Tibial artery (tissue), 4 donors: ENCODE measurements at regions not wholly inside any gene's neighbourhood (a gene's known extent, or its start where the extent isn't known, plus 50 kb on each side); places are given as distances from the start of the nearest gene placed in this dataset.
"Not testable (repeated sequence)": the region's sequence is repeated elsewhere in the genome, so short reads cannot be mapped to it uniquely, and the experiment has no call there.

Source experiments
- DNase-seq, 2 donors: peaks; one replicate each; pipeline ENCODE4 v3.0.0-alpha.2; 2019
- H3K27ac ChIP-seq, 2 donors: fragments of 200-600 bp; sonication (generic) in 1 of 2; 1 replicate in 1 of 2; 2 replicates in 1 of 2; pipeline ENCODE4 v1.5.1; 2018 to 2019; ENCODE audit warnings: mild to moderate bottlenecking in 1 of 2
- H3K27me3 ChIP-seq, 2 donors: fragments of 200-600 bp; sonication (generic) in 1 of 2; one replicate each; pipeline versions ENCODE4 v1.5.1 to v1.6.0; 2016 to 2019
- H3K36me3 ChIP-seq, 3 donors: fragments of 200-600 bp; sonication (generic) in 2 of 3; one replicate each; pipeline ENCODE4 v1.5.1; 2016 to 2019; ENCODE audit warnings: mild to moderate bottlenecking in 2 of 3
- H3K4me1 ChIP-seq, 4 donors: fragments of 200-600 bp; sonication (generic) in 2 of 4; 1 replicate in 3 of 4; 2 replicates in 1 of 4; pipeline ENCODE4 v1.5.1; 2016 to 2019
- H3K4me3 ChIP-seq, 2 donors: fragments of 200-600 bp; sonication (generic) in 1 of 2; 1 replicate in 1 of 2; 2 replicates in 1 of 2; pipeline ENCODE4 v1.5.1; 2018 to 2019; ENCODE audit warnings: mild to moderate bottlenecking in 2 of 2
- H3K9me3 ChIP-seq, 3 donors: fragments of 200-600 bp; sonication (generic) in 1 of 3; one replicate each; pipeline ENCODE4 v1.5.1; 2016 to 2019
- intact Hi-C: fragments of 100-400 bp; cut with DNase I; formaldehyde crosslinking; loops from one replicate; pipeline ENCODE4 v1.15.0; 2023; ENCODE audit warnings: low total_unique reads
- TF ChIP-seq, protein P1 (sequence below), 2 experiments: fragments of 200-600 bp in 1 of 2; fragments of 450-650 bp in 1 of 2; IDR thresholded peaks; one replicate each; pipeline ENCODE4 v1.5.1; 2017 to 2019; ENCODE audit warnings: antibody characterized with exemption in 2 of 2, mild to moderate bottlenecking in 1 of 2, moderate library complexity in 1 of 2

DNA sequence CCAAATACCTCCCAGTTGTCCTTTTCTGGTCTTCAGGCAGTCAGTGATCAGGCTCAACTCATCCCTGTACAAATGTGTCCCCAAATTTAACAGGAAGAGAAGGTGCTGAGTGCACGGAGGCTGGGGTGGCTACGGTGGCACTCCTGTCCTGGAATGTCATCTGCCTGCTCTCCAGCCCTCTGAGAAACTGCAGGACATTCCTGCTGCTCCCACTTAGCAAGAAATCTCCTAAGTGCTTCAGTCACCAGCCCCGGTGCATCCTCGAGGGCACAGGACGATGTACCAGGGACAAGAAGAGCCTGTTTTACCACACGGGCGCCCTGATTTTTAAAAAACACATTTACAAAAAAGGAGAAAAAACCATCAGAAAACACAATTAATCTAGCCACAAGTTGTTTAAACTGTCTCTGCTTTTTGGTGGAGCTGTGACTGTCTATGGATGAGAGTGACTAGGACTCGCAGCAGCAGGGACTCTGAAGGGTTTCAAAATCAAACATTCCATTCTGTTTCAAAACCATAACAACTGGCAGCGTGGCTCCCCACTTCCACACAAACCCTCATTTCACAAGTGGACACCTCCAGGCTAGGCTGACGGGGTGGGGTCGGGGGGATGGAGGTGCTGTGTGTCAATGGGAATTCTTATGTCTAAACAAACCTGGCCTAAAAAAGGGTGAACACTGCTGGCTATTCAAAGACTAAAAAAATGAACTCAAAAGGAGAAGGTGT lies 65.3 kb upstream of the CNEP1R1 start:
- H3K4me1 ChIP-seq = peaks cover 0 to 4% (median 0%) of the 10 kb centered on the region in 4 donors
- H3K36me3 ChIP-seq = no peaks in the 10 kb centered on the region
- no peak overlapping the region for H3K27ac ChIP-seq
- peaks cover 0 to 4% of the 10 kb centered on the region in 2 donors for H3K27me3 ChIP-seq
- TF ChIP-seq, protein P1, sequence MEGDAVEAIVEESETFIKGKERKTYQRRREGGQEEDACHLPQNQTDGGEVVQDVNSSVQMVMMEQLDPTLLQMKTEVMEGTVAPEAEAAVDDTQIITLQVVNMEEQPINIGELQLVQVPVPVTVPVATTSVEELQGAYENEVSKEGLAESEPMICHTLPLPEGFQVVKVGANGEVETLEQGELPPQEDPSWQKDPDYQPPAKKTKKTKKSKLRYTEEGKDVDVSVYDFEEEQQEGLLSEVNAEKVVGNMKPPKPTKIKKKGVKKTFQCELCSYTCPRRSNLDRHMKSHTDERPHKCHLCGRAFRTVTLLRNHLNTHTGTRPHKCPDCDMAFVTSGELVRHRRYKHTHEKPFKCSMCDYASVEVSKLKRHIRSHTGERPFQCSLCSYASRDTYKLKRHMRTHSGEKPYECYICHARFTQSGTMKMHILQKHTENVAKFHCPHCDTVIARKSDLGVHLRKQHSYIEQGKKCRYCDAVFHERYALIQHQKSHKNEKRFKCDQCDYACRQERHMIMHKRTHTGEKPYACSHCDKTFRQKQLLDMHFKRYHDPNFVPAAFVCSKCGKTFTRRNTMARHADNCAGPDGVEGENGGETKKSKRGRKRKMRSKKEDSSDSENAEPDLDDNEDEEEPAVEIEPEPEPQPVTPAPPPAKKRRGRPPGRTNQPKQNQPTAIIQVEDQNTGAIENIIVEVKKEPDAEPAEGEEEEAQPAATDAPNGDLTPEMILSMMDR (IDR thresholded peaks at IDR 0.05) = no peak
- no peak for DNase-seq
- H3K4me3 ChIP-seq = no peak overlapping the region
- intact Hi-C loops = no loop called here
- H3K9me3 ChIP-seq = no peaks in the 10 kb centered on the region

DNA sequence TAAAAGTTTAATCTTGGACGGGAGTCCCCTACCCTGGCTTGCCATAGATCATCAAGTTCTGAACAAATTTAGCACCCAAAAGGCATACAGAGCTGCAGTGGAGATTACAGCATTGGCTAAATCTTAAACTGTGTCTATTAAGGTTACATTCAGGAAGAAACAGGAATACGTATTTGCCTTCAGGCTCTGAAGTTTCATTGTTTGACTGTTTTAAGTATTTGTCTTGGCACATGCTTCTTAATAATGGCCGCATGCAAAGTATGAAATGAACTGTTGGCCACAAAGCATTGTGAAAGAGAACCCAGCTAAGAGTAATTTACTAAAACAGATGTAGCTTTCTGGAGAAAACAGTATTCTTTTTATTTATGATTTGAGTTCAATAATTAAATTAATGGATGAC lies 63.9 kb upstream of the CNEP1R1 start:
- Histone ChIP-seq H3K4me3 (no peak overlapping the region), H3K9me3 (no peaks in the 10 kb centered on the region), H3K27me3 (peaks cover 0 to 10% of the 10 kb centered on the region in 2 donors), H3K4me1 (peaks cover 0 to 4% (median 0%) of the 10 kb centered on the region in 4 donors), H3K27ac (no peak overlapping the region), H3K36me3 (no peaks in the 10 kb centered on the region)
- intact Hi-C loops = no loop called here
- no peak for DNase-seq
- TF ChIP-seq, protein P1 (IDR thresholded peaks at IDR 0.05) = no peak

DNA sequence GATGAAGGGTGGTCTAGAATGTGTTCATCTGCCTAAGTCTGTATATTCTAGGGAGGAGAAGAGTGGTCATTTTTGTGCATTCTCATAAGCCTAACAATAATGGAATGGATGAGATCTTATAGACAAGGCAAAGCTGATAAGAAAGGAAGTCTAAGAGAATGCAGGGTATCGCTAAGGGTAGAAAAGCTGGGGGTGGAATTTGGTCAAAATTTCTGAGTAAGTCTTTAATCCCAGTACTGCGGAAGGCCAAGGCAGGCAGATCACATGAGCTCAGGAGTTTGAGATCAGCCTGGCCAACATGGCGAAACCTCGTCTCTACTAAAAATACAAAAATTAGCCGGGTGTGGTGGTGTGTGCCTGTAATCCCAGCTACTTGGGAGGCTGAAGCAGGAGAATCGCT lies 62.5 kb upstream of the CNEP1R1 start:
- intact Hi-C loops, H3K4me3 ChIP-seq, H3K4me1 ChIP-seq, DNase-seq, H3K27ac ChIP-seq, H3K9me3 ChIP-seq, H3K27me3 ChIP-seq, H3K36me3 ChIP-seq: not testable (repeated sequence)

DNA sequence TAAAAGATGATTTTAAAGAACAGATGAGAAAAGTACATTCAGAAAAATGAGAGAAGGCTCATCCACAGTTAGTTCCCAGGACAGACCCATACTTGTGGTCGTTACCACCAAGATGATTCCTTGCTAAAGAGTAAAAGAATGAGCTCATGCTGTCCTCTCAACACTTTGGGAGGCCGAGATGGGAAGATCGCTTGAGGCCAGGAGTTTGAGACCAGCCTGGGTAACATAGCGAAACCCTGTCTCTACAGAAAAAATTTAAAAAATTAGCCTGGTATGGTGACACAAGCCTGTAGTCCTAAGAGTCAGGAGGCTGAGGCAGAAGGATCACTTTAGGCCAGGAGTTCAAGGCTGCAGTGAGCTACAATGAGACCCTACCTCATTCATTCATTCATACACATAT lies 60.7 kb upstream of the CNEP1R1 start:
- peaks cover 0 to 12% of the 10 kb centered on the region in 2 donors for H3K27me3 ChIP-seq
- intact Hi-C loops = no loop called here
- H3K4me3 ChIP-seq = no peak overlapping the region
- TF ChIP-seq, protein P1 (IDR thresholded peaks at IDR 0.05) = no peak
- no peak overlapping the region for H3K27ac ChIP-seq
- H3K4me1 ChIP-seq = peaks cover 0 to 4% (median 0%) of the 10 kb centered on the region in 4 donors
- no peak for DNase-seq
- no peaks in the 10 kb centered on the region for H3K9me3 ChIP-seq
- H3K36me3 ChIP-seq = no peaks in the 10 kb centered on the region

DNA sequence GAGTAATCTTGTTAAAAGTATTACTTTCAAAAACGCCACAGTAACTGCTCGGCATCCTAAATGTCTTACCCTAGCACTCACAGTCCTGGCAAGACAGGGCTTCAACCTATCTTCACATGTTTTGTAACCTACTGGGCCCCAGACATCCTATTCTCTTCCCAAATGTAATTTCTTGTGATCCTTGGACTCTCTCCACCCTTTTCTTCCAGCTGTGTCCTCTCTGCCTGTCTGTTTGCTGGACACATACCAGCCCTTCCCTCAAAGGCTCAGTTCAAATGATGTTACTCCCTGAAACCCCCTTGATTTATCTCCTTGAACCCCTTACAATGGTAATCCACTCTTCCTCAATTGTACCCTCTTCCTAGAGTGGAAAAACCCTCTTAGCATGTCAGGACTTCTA lies 60.1 kb upstream of the CNEP1R1 start:
- H3K4me1 ChIP-seq = peaks cover 0 to 4% (median 0%) of the 10 kb centered on the region in 4 donors
- no peaks in the 10 kb centered on the region for H3K36me3 ChIP-seq
- TF ChIP-seq, protein P1 (IDR thresholded peaks at IDR 0.05) = no peak
- H3K27me3 ChIP-seq = peaks cover 0 to 19% of the 10 kb centered on the region in 2 donors
- no peak overlapping the region for H3K27ac ChIP-seq
- no peak for DNase-seq
- intact Hi-C loops = no loop called here
- H3K9me3 ChIP-seq = no peaks in the 10 kb centered on the region
- H3K4me3 ChIP-seq = no peak overlapping the region

DNA sequence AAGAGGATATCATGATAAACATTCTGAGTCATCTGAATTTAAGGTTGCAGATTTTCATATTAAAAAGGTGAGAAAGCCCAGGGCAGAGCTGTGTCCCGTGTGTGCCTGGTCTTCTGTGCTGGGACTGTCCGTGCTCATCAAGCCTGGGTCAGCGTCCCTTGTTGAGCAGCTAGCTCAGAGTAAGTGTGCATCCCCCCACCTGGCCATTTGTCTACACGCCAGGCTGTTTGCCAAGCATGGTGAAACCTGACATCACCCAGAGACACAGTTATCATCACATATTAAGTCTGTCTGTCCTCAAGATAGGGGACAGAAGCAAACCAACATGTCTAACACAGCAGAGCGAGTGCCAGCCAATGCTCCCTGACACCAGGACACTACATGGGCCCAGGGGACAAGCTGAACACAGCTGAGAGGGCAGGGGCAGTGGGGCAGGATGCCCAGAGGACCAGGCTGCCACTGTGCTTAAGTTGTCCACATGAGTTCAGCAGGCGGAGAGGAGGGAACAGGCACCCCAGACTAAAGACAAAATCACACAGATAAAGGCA lies 57.9 kb upstream of the CNEP1R1 start:
- DNase-seq = no peak
- intact Hi-C loops = no loop called here
- H3K27me3 ChIP-seq = peaks cover 0 to 20% of the 10 kb centered on the region in 2 donors
- H3K4me1 ChIP-seq = no peaks in the 10 kb centered on the region
- no peak overlapping the region for H3K4me3 ChIP-seq
- TF ChIP-seq, protein P1 (IDR thresholded peaks at IDR 0.05) = no peak
- no peak overlapping the region for H3K27ac ChIP-seq
- H3K9me3 ChIP-seq = no peaks in the 10 kb centered on the region
- no peaks in the 10 kb centered on the region for H3K36me3 ChIP-seq
